ENCODE measurements at regions not wholly inside any gene's neighbourhood (a gene's known extent, or its start where the extent isn't known, plus 50 kb on each side); places are given as distances from the start of the nearest gene placed in this dataset.

- no peak for DNase-seq
Observed at GRCh38 chr19:5234412-5234811, 106.2 kb downstream of the PTPRS start.

- no peak for DNase-seq
Observed at GRCh38 chr19:5232798-5233505, 107.7 kb downstream of the PTPRS start.

- peak; percentile 17 for DNase-seq
Observed at GRCh38 chr19:5231857-5232678, 108.5 kb downstream of the PTPRS start.

GRCh38 chr19:5230730-5231555, 109.7 kb downstream of the PTPRS start:
- DNase-seq, result no peak

- DNase-seq, result no peak
Observed at GRCh38 chr19:5229778-5230335, 110.8 kb downstream of the PTPRS start.

- no peak for DNase-seq
Observed at GRCh38 chr19:5228932-5229777, 111.5 kb downstream of the PTPRS start.

GRCh38 chr19:5228490-5228889, 112.1 kb downstream of the PTPRS start:
- no peak for DNase-seq

- DNase-seq, result no peak
Observed at GRCh38 chr19:5225486-5226345, 114.9 kb downstream of the PTPRS start.

GRCh38 chr19:5224480-5224879, 116.1 kb downstream of the PTPRS start:
- DNase-seq, result no peak

- no peak for DNase-seq
Observed at GRCh38 chr19:5222821-5223321, 117.7 kb downstream of the PTPRS start.

GRCh38 chr19:5222178-5222577, 118.4 kb downstream of the PTPRS start:
- no peak for DNase-seq

- no peak for DNase-seq
Observed at GRCh38 chr19:5220866-5221265, 119.7 kb downstream of the PTPRS start.

GRCh38 chr19:5220361-5220760, 120.3 kb downstream of the PTPRS start:
- no peak for DNase-seq

- DNase-seq, result no peak
Observed at GRCh38 chr19:5219551-5220304, 120.9 kb downstream of the PTPRS start.

- DNase-seq, result no peak
Observed at GRCh38 chr19:5218963-5219530, 121.6 kb downstream of the PTPRS start.

- DNase-seq, result no peak
Observed at GRCh38 chr19:5218255-5218855, 122.3 kb downstream of the PTPRS start.

- DNase-seq, result no peak
Observed at GRCh38 chr19:5217171-5217570, 123.4 kb downstream of the PTPRS start.

GRCh38 chr19:5216141-5216847, 124.3 kb downstream of the PTPRS start:
- DNase-seq, result no peak

- no peak for DNase-seq
Observed at GRCh38 chr19:5215431-5215830, 125.2 kb downstream of the PTPRS start.

Measured in fibroblast of skin of right quadriceps (primary cell).